T-helper 2 cell treated with Interferon-gamma antibody and Interleukin-4, amounts not matched to agents 5 μg/mL and 100 μg/mL, for 36 hours (primary cell): ENCODE measurements at regions not wholly inside any gene's neighbourhood (a gene's known extent, or its start where the extent isn't known, plus 50 kb on each side); places are given as distances from the start of the nearest gene placed in this dataset.

Experiments
- DNase-seq: peaks from one replicate; pipeline ENCODE4 v3.0.0; 2021; ENCODE audit warnings: low spot score
- H3K27ac Mint-ChIP-seq: one replicate; pipeline ENCODE4 v1.8.0; 2021; ENCODE audit warnings: mild to moderate bottlenecking, mixed read lengths
- H3K27me3 Mint-ChIP-seq: one replicate; pipeline ENCODE4 v1.8.0; 2021; ENCODE audit warnings: low read depth, mixed read lengths
- H3K36me3 Mint-ChIP-seq: one replicate; pipeline ENCODE4 v1.8.0; 2021; ENCODE audit warnings: low read depth, mixed read lengths
- H3K4me1 Mint-ChIP-seq: one replicate; pipeline ENCODE4 v1.8.0; 2021; ENCODE audit warnings: low read depth, mixed read lengths
- H3K4me3 Mint-ChIP-seq: one replicate; pipeline ENCODE4 v1.8.0; 2022; ENCODE audit warnings: mild to moderate bottlenecking, moderate library complexity, mixed read lengths
- H3K9me3 Mint-ChIP-seq: one replicate; pipeline ENCODE4 v1.8.0; 2021; ENCODE audit warnings: mixed read lengths

DNA sequence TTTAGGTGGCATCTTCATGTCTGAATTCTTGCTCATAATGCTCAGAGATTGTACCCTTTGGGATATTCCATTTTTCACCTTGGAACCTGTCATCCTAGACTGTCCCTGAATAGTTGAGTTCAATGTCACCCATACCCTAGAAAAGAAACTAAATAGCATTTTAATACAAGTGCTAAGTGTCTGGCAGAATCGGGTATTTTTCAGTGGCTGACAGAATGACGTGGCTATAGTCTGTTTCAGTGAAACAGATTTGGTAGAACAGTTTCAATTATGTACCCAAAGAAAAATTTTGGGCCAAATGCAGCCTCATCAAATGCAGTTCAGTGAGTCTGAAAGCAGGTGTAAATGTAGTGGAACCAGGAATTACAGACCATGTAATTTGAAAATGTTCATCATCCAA, 1041.2 kb downstream of the DTWD2 start:
- Mint-ChIP-seq H3K36me3 (no peaks in the 10 kb centered on the region), H3K4me3 (no peak overlapping the region), H3K4me1 (no peaks in the 10 kb centered on the region), H3K9me3 (peaks cover 15% of the 10 kb centered on the region), H3K27me3 (no peaks in the 10 kb centered on the region), H3K27ac (no peak overlapping the region)
- DNase-seq: no peak

GRCh38 chr5:117945258-117945657, 1043.1 kb downstream of the DTWD2 start:
- H3K4me1 Mint-ChIP-seq: no peaks in the 10 kb centered on the region
- no peak for DNase-seq
- H3K36me3 Mint-ChIP-seq: no peaks in the 10 kb centered on the region
- H3K27ac Mint-ChIP-seq: no peak overlapping the region
- H3K27me3 Mint-ChIP-seq: no peaks in the 10 kb centered on the region
- H3K9me3 Mint-ChIP-seq: peaks cover 21% of the 10 kb centered on the region
- H3K4me3 Mint-ChIP-seq: no peak overlapping the region

DNA sequence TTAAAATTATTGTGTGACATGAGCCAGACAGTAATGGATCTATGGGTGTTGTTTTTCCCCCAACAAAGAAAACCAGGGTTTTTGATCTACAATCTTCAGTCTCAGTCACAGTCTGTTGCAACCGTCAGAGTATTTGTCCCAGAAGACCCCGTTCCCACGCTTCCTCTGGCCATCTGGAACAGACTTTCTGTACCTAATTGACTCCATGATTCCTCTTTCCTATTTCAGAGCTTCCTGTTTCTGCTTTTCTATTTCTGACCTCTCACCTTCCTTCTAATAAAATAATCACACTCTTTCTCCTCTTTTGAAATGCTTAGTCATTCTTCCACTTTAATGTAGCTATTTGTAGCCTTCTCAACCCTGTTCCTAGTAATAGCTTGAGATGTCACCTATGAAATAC, 1044.8 kb downstream of the DTWD2 start:
- Mint-ChIP-seq H3K27me3 (no peaks in the 10 kb centered on the region), H3K36me3 (no peaks in the 10 kb centered on the region), H3K4me1 (no peaks in the 10 kb centered on the region), H3K27ac (no peak overlapping the region), H3K9me3 (peaks cover 20% of the 10 kb centered on the region), H3K4me3 (no peak overlapping the region)
- DNase-seq: no peak

- Mint-ChIP-seq H3K36me3 (no peaks in the 10 kb centered on the region), H3K9me3 (peaks cover 24% of the 10 kb centered on the region)
Observed at GRCh38 chr5:117942861-117943519, 1045.4 kb downstream of the DTWD2 start.

DNA sequence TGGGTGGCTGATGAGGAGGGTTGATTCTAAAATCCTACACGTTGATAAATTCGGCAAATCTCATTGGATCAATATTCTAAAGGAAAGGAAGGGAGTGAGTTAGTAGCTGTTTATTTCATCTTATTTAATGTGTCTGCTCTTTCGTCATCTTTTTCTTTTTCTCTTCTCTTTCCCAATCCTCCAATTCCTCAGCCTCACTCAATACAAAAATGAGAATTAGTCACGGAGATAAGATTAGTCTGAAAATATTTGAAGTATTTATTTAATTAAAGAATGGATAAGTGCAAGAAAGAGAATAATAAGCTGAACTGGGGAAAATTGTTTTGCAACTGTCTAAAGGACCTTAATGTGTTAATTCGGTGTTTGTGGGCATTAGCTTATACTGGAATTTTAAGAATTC, 1095.1 kb downstream of the DTWD2 start:
- H3K27me3 Mint-ChIP-seq: no peaks in the 10 kb centered on the region
- peaks cover 13% of the 10 kb centered on the region for H3K4me1 Mint-ChIP-seq
- H3K9me3 Mint-ChIP-seq: peaks cover 7% of the 10 kb centered on the region
- no peak for DNase-seq
- no peaks in the 10 kb centered on the region for H3K36me3 Mint-ChIP-seq
- H3K27ac Mint-ChIP-seq: no peak overlapping the region
- H3K4me3 Mint-ChIP-seq: no peak overlapping the region

More at GRCh38 chr5:117942861-117943519, 1045.4 kb downstream of the DTWD2 start:
- no peaks in the 10 kb centered on the region for H3K27me3 Mint-ChIP-seq
- no peak overlapping the region for H3K4me3 Mint-ChIP-seq
- no peaks in the 10 kb centered on the region for H3K4me1 Mint-ChIP-seq
- H3K27ac Mint-ChIP-seq: no peak overlapping the region
- DNase-seq: no peak

GRCh38 chr5:117892360-117892759, 1096.0 kb downstream of the DTWD2 start:
- Mint-ChIP-seq H3K9me3 (peaks cover 7% of the 10 kb centered on the region), H3K27ac (no peak overlapping the region), H3K36me3 (no peaks in the 10 kb centered on the region), H3K27me3 (no peaks in the 10 kb centered on the region), H3K4me1 (peaks cover 13% of the 10 kb centered on the region), H3K4me3 (no peak overlapping the region)
- DNase-seq: no peak

DNA sequence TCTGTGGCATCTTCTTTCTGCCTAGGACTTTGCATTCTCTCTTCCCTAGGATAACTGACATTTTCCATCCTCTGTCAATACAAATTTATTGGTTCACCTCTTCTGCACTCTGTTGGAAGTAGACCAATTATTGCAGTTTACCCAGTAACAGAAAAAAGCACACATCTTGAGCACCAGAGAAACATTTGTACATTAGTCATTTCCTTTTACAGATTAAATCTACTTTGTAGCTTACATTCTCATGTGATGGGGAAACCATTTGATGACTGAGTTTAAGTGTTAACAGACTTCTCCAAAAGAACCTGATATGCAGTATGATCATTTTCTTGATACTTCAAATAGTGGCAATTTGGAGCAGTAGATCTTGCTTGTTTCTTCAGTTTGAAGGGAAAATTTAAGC, 1098.8 kb downstream of the DTWD2 start:
- peak overlapping the region; percentile 64 for H3K4me3 Mint-ChIP-seq
- peaks cover 13% of the 10 kb centered on the region for H3K4me1 Mint-ChIP-seq
- DNase-seq: no peak
- H3K36me3 Mint-ChIP-seq: no peaks in the 10 kb centered on the region
- H3K27ac Mint-ChIP-seq: peak overlapping the region; percentile 80
- H3K27me3 Mint-ChIP-seq: no peaks in the 10 kb centered on the region
- H3K9me3 Mint-ChIP-seq: no peaks in the 10 kb centered on the region

- Mint-ChIP-seq H3K27ac (peak overlapping the region; percentile 80), H3K4me3 (peak overlapping the region; percentile 64), H3K27me3 (no peaks in the 10 kb centered on the region), H3K4me1 (peaks cover 13% of the 10 kb centered on the region), H3K9me3 (no peaks in the 10 kb centered on the region), H3K36me3 (no peaks in the 10 kb centered on the region)
- DNase-seq: no peak
Observed at GRCh38 chr5:117888688-117889087, 1099.7 kb downstream of the DTWD2 start.

GRCh38 chr5:117881426-117882230, 1106.7 kb downstream of the DTWD2 start:
- H3K27ac Mint-ChIP-seq: no peak overlapping the region
- no peaks in the 10 kb centered on the region for H3K4me1 Mint-ChIP-seq
- no peaks in the 10 kb centered on the region for H3K27me3 Mint-ChIP-seq
- peaks cover 3% of the 10 kb centered on the region for H3K9me3 Mint-ChIP-seq
- no peak for DNase-seq
- no peaks in the 10 kb centered on the region for H3K36me3 Mint-ChIP-seq
- no peak overlapping the region for H3K4me3 Mint-ChIP-seq

DNA sequence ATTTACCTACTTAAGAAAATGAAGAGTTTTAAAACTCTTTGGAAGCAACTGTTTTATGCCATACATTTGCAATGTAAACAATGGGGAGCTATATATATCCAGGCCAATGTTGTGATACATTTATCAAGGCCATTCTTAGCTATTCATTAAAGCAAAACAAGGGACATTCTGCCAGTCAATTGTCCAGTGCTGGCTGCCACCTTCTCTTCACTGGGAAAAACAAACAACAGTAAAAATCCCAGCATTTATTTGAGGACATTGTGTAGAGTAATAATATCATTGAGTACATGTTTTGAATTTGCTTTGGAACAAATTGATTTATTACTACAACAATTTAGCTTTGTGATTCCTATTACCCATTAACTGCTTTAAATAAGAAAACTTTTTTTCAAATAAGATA, 1107.4 kb downstream of the DTWD2 start:
- Mint-ChIP-seq H3K4me1 (no peaks in the 10 kb centered on the region), H3K9me3 (peaks cover 3% of the 10 kb centered on the region), H3K4me3 (no peak overlapping the region), H3K27me3 (no peaks in the 10 kb centered on the region), H3K27ac (no peak overlapping the region), H3K36me3 (no peaks in the 10 kb centered on the region)
- no peak for DNase-seq

DNA sequence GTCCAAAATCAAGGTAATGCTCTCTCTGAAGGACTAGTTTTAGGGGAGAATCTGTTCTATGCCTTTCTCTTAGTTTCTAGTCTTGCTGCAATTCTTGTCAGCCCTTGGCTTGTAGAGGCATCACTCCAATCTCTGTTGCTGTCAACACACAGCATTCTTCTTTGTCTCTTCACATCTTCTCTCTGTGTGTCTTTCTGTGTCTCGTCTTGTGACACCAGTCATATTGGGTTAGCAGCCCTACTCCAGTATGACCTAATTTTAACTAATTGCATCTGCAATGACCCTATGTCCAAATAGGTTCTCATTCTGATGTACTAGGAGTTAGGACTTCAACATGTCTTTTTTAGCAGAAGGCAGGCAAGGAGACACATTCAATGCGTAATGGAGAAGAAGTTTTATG, 1110.6 kb downstream of the DTWD2 start:
- Mint-ChIP-seq H3K36me3 (no peaks in the 10 kb centered on the region), H3K4me1 (no peaks in the 10 kb centered on the region), H3K27ac (no peak overlapping the region), H3K4me3 (no peak overlapping the region), H3K9me3 (peaks cover 1% of the 10 kb centered on the region), H3K27me3 (no peaks in the 10 kb centered on the region)
- DNase-seq: no peak

DNA sequence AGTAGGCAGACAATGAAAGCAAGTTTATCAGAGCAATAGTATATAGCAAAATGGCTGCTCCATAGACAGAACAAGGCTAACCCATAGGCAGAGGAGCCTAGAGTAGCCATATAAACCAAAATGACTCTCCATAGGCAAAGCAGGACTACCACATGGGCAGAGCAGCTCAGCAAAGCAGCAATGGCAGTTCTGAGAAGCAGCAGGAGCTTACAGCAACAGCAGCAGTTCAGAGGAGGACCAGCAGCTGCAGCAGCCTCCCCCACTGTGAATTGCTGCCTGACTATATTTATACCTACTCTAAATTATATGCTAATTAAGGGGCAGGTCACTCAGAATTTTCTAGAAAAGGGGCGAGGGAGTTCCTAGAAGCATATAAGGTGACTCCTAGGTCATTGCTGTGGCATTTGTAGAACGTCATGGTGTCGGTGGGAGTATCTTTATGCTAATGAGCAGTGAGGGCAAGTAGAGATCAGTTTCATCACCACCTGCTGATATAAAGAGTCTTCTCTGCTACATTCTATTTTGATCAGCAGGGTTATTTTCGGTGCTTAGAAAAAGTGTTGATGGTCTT, 1115.5 kb downstream of the DTWD2 start:
- Mint-ChIP-seq H3K4me3 (no peak overlapping the region), H3K9me3 (peaks cover 3% of the 10 kb centered on the region), H3K4me1 (no peaks in the 10 kb centered on the region), H3K36me3 (no peaks in the 10 kb centered on the region), H3K27me3 (no peaks in the 10 kb centered on the region), H3K27ac (no peak overlapping the region)
- DNase-seq: no peak

DNA sequence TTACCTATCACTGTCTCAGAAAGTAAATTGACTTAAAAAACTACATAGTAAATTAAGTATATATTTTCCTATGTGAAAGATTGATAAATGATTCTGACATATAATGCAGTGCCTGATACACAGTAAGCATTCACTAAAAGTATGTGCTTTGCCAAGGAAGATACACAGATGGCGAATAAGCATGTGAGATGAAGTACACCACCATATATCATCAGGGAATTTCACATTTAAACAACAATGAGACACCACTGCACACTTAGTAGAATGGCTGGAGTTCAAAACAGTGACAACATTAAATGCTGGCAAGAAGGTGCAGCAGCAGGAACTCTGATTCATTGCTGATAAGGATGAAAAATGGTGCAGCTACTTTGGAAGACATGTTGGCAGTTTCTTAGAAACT, 1118.8 kb downstream of the DTWD2 start:
- H3K4me3 Mint-ChIP-seq: no peak overlapping the region
- DNase-seq: no peak
- H3K4me1 Mint-ChIP-seq: no peaks in the 10 kb centered on the region
- H3K36me3 Mint-ChIP-seq: no peaks in the 10 kb centered on the region
- H3K27me3 Mint-ChIP-seq: no peaks in the 10 kb centered on the region
- peaks cover 3% of the 10 kb centered on the region for H3K9me3 Mint-ChIP-seq
- no peak overlapping the region for H3K27ac Mint-ChIP-seq

DNA sequence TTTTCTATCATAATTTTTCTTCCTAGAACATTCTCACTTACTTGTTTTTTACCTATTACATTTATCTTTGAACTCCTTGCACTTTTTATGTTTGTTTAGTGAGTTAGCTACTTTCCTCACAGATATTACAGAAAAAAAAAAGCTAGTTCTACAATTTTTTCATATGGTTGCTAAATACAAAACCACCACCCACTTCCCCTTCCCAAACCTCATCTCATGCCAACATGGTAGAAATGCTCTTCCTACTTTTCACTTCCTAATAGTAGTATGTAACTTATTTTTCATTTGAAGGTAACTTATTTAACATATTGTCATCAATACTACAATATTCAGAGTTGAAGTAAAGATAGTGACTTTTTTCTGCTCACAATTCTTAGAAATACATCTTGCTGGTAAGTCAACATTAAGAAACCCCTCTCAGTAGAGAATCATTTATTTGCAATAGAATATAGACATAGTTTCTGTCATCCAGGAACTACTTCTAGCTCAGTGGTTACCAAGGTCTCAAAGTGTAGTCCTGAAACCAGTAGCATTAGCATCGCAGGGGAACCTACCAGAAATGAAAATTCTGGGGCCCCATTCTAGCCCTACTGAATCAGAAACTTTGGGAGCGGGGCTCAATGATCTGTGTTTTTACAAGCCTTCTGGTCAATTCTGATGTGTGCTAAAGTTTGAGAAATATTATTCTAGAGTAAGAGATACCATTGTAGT, 1124.6 kb downstream of the DTWD2 start:
- Mint-ChIP-seq H3K4me3 (no peak overlapping the region), H3K27ac (no peak overlapping the region), H3K27me3 (no peaks in the 10 kb centered on the region), H3K4me1 (no peaks in the 10 kb centered on the region), H3K9me3 (peaks cover under 1% of the 10 kb centered on the region), H3K36me3 (no peaks in the 10 kb centered on the region)
- DNase-seq: no peak
